ENCODE measurements at regions not wholly inside any gene's neighbourhood (a gene's known extent, or its start where the extent isn't known, plus 50 kb on each side); places are given as distances from the start of the nearest gene placed in this dataset.

- TF ChIP-seq POLR2A (IDR thresholded peaks at IDR 0.05) (no peak), CTCF (IDR thresholded peaks at IDR 0.05) (no peak), POLR2AphosphoS5 (IDR thresholded peaks at IDR 0.05) (no peak)
Measured at GRCh38 chr17:56725144-56725543, 108.6 kb downstream of the C17orf67 start.

All from sigmoid colon (tissue), 4 donors.